Smooth muscle cell (in vitro differentiated cells): ENCODE measurements at regions not wholly inside any gene's neighbourhood (a gene's known extent, or its start where the extent isn't known, plus 50 kb on each side); places are given as distances from the start of the nearest gene placed in this dataset.

Source experiments
- DNase-seq: peaks from one replicate; lab custom pipeline; 2025; ENCODE audit not compliant: unreplicated experiment; lab: John Stamatoyannopoulos, UW
- H2AFZ ChIP-seq: fragments of 200-600 bp; sonication (generic); 2 replicates; pipeline ENCODE4 v1.6.0; 2016; ENCODE audit warnings: antibody characterized with exemption, low read depth, mild to moderate bottlenecking
- H3F3A ChIP-seq: fragments of 200-600 bp; sonication (generic); 2 replicates; pipeline ENCODE4 v1.6.0; 2017; ENCODE audit warnings: antibody characterized with exemption, low read depth
- H3K27ac ChIP-seq: fragments of 200-600 bp; sonication (generic); 2 replicates; pipeline ENCODE4 v1.5.1; 2016; ENCODE audit warnings: low read depth, mild to moderate bottlenecking
- H3K27me3 ChIP-seq: fragments of 200-600 bp; sonication (generic); 2 replicates; pipeline ENCODE4 v1.6.1; 2016; ENCODE audit warnings: low read depth, mild to moderate bottlenecking
- H3K36me3 ChIP-seq: fragments of 200-600 bp; sonication (generic); 2 replicates; pipeline ENCODE4 v1.5.1; 2016; ENCODE audit warnings: low read depth
- H3K4me1 ChIP-seq: fragments of 200-600 bp; sonication (generic); 2 replicates; pipeline ENCODE4 v1.5.1; 2016; ENCODE audit warnings: low read depth
- H3K4me2 ChIP-seq: fragments of 200-600 bp; sonication (generic); 2 replicates; pipeline ENCODE4 v1.6.0; 2016; ENCODE audit warnings: mild to moderate bottlenecking
- H3K4me3 ChIP-seq: fragments of 200-600 bp; sonication (generic); 2 replicates; pipeline ENCODE4 v1.5.1; 2016; ENCODE audit warnings: mild to moderate bottlenecking
- H3K79me2 ChIP-seq: fragments of 200-600 bp; sonication (generic); 2 replicates; pipeline ENCODE4 v1.6.0; 2016; ENCODE audit warnings: low read depth, mild to moderate bottlenecking
- H3K9ac ChIP-seq: fragments of 200-600 bp; sonication (generic); 2 replicates; pipeline ENCODE4 v1.6.0; 2016; ENCODE audit warnings: low read depth
- H3K9me3 ChIP-seq: fragments of 200-600 bp; sonication (generic); replicated peaks from 2 replicates; pipeline ENCODE4 v1.5.1; 2016; ENCODE audit warnings: low read depth
- H4K20me1 ChIP-seq: fragments of 200-600 bp; sonication (generic); 2 replicates; pipeline ENCODE4 v1.6.0; 2016; ENCODE audit warnings: low read depth
- CTCF ChIP-seq: fragments of 200-600 bp; sonication (generic); IDR thresholded peaks from 2 replicates; pipeline ENCODE4 v1.5.1; 2017; ENCODE audit warnings: borderline replicate concordance, mild to moderate bottlenecking, antibody characterized with exemption; ENCODE audit not compliant: insufficient read depth, poor library complexity, severe bottlenecking
- WGBS: methylation state at CpG from one replicate; pipeline ENCODE4 v1.1.7; 2016; ENCODE audit warnings: low lambda C conversion rate; 5-methylcytosine and 5-hydroxymethylcytosine counted together

GRCh38 chr1:175875556-175875955 lies 132.2 kb upstream of the TNR start:
- H3K79me2 ChIP-seq: no peaks in the 10 kb centered on the region
- no peaks in the 10 kb centered on the region for H3K4me1 ChIP-seq
- no peak overlapping the region for H3K4me2 ChIP-seq
- H3K9me3 ChIP-seq: no peaks in the 10 kb centered on the region
- no peaks in the 10 kb centered on the region for H3F3A ChIP-seq
- no peak for TF ChIP-seq CTCF
- WGBS: 86% methylated on average over 6 of the region's 6 CpGs
- no peak for DNase-seq
- peaks cover 11% of the 10 kb centered on the region for H3K27me3 ChIP-seq
- H3K4me3 ChIP-seq: no peak overlapping the region
- no peak overlapping the region for H3K9ac ChIP-seq
- H4K20me1 ChIP-seq: no peaks in the 10 kb centered on the region
- no peaks in the 10 kb centered on the region for H3K36me3 ChIP-seq
- H3K27ac ChIP-seq: no peak overlapping the region
- no peak overlapping the region for H2AFZ ChIP-seq

- Histone ChIP-seq H4K20me1 (no peaks in the 10 kb centered on the region), H3K36me3 (no peaks in the 10 kb centered on the region), H3K27ac (no peak overlapping the region), H3K4me3 (no peak overlapping the region), H3F3A (no peaks in the 10 kb centered on the region), H3K9ac (no peak overlapping the region), H2AFZ (no peak overlapping the region), H3K4me2 (no peak overlapping the region), H3K27me3 (peaks cover 11% of the 10 kb centered on the region), H3K79me2 (no peaks in the 10 kb centered on the region), H3K9me3 (no peaks in the 10 kb centered on the region), H3K4me1 (no peaks in the 10 kb centered on the region)
- no peak for TF ChIP-seq CTCF
- no peak for DNase-seq
- WGBS: 93% methylated on average over 2 of the region's 2 CpGs
Measured at GRCh38 chr1:175874081-175874480, 130.7 kb upstream of the TNR start.

GRCh38 chr1:175873290-175873935 lies 130.0 kb upstream of the TNR start:
- Histone ChIP-seq H3K36me3 (no peaks in the 10 kb centered on the region), H3K9me3 (no peaks in the 10 kb centered on the region), H3F3A (no peaks in the 10 kb centered on the region), H3K9ac (no peak overlapping the region), H3K27ac (no peak overlapping the region), H3K4me1 (no peaks in the 10 kb centered on the region), H3K4me3 (no peak overlapping the region), H4K20me1 (no peaks in the 10 kb centered on the region), H2AFZ (no peak overlapping the region), H3K4me2 (no peak overlapping the region), H3K79me2 (no peaks in the 10 kb centered on the region), H3K27me3 (peaks cover 11% of the 10 kb centered on the region)
- no peak for DNase-seq
- TF ChIP-seq CTCF: no peak
- 81% methylated on average over 6 of the region's 6 CpGs for WGBS

- Histone ChIP-seq H3K27me3 (peaks cover 11% of the 10 kb centered on the region), H4K20me1 (no peaks in the 10 kb centered on the region), H3F3A (no peaks in the 10 kb centered on the region), H3K9me3 (no peaks in the 10 kb centered on the region), H3K27ac (no peak overlapping the region), H3K79me2 (no peaks in the 10 kb centered on the region), H3K36me3 (no peaks in the 10 kb centered on the region), H3K9ac (no peak overlapping the region), H2AFZ (no peak overlapping the region), H3K4me1 (no peaks in the 10 kb centered on the region), H3K4me3 (no peak overlapping the region), H3K4me2 (no peak overlapping the region)
- no peak for DNase-seq
- WGBS: 93% methylated on average over 3 of the region's 4 CpGs
- TF ChIP-seq CTCF: no peak
Measured at GRCh38 chr1:175872588-175872987, 129.2 kb upstream of the TNR start.
